ENCODE measurements at regions not wholly inside any gene's neighbourhood (a gene's known extent, or its start where the extent isn't known, plus 50 kb on each side); places are given as distances from the start of the nearest gene placed in this dataset.

DNA sequence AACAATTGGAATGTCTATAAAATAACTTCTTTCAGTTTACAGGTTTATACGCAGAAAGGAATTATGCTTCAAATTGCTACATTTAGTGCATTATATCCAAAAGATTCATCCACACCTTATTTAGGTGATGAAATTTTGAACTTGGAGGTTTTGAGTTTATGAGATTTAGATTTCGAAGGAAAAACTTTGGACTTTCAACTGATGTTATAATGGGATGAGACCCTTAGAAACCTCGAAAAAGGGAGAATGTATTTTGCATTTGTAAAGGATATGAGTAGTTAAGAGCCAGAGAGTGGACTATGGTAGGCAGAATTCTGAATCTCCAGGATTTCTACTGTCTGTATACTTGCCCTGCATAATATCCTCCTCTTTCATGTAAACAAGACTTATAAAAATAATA, 851.6 kb upstream of the MGAT4C start:
- TF ChIP-seq, protein P1, sequence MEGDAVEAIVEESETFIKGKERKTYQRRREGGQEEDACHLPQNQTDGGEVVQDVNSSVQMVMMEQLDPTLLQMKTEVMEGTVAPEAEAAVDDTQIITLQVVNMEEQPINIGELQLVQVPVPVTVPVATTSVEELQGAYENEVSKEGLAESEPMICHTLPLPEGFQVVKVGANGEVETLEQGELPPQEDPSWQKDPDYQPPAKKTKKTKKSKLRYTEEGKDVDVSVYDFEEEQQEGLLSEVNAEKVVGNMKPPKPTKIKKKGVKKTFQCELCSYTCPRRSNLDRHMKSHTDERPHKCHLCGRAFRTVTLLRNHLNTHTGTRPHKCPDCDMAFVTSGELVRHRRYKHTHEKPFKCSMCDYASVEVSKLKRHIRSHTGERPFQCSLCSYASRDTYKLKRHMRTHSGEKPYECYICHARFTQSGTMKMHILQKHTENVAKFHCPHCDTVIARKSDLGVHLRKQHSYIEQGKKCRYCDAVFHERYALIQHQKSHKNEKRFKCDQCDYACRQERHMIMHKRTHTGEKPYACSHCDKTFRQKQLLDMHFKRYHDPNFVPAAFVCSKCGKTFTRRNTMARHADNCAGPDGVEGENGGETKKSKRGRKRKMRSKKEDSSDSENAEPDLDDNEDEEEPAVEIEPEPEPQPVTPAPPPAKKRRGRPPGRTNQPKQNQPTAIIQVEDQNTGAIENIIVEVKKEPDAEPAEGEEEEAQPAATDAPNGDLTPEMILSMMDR (IDR thresholded peaks at IDR 0.05; ENCODE audit: low read depth, low read length, poor library complexity, severe bottlenecking) = no peak
- TF ChIP-seq EZH2phosphoT487 (IDR thresholded peaks at IDR 0.05; ENCODE audit: borderline replicate concordance, low read length) = no peak

All from DOHH2 (cell line).